ENCODE measurements at regions not wholly inside any gene's neighbourhood (a gene's known extent, or its start where the extent isn't known, plus 50 kb on each side); places are given as distances from the start of the nearest gene placed in this dataset.

DNA sequence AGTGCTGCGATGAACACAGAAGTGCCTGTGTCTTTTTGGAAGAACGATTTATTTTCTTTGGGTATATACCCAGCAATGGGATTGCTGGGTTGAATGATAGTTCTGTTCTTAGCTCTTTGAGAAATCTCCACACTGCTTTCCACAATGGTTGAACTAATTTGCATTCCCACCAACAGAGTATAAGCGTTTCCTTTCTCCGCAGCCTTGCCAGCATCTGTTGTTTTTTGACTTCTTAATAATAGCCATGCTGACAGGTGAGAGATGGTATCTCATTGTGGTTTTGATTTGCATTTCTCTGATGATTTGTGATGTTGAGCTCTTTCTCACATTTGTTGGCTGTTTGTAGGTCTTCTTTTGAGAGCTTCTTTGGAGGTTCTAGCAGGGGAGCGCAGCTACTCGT lies 134.6 kb downstream of the TENT4A start:
- no peak for TF ChIP-seq CTCF (IDR thresholded peaks at IDR 0.05)
- no peak for TF ChIP-seq POLR2A (IDR thresholded peaks at IDR 0.05)

Data from prostate gland (tissue), 2 donors.